K562 (cell line): ENCODE measurements at regions not wholly inside any gene's neighbourhood (a gene's known extent, or its start where the extent isn't known, plus 50 kb on each side); places are given as distances from the start of the nearest gene placed in this dataset.
"Not testable (repeated sequence)": the region's sequence is repeated elsewhere in the genome, so short reads cannot be mapped to it uniquely, and the experiment has no call there.

ENCODE experiments used
- ATAC-seq: fragments of 200-7000 bp; cut with Tn5 transposase; 3 replicates; pipeline ENCODE4 v1.9.1; 2020; ENCODE audit warnings: moderate library complexity
- BruUV-seq: library from RNA; stranded (reverse); fragments of 400-500 nt; replicated peaks from 2 replicates; lab custom pipeline; 2021; lab: Mats Ljungman, UMichigan
- CTCF ChIA-PET: fragments of 300-600 bp; formaldehyde crosslinking; extraction: SDS; loops from one replicate; lab custom pipeline; 2021; ENCODE audit warnings: low intra/inter-chr PET ratio; lab: Yijun Ruan, JAX
- POLR2A ChIA-PET: fragments of 300-600, 350-650 bp; sonication (Branson Sonifier 250); formaldehyde crosslinking; extraction: SDS; loops from one replicate; lab custom pipeline; 2021; ENCODE audit warnings: antibody characterized with exemption, inconsistent platforms; lab: Yijun Ruan, JAX
- DNase-seq, 4 experiments: peaks; one replicate each; pipeline versions ENCODE4 v3.0.0 to v3.0.0-alpha.2; 2011 to 2018; ENCODE audit warnings: low spot score in 3 of 4, mixed read lengths in 3 of 4; ENCODE audit errors: extremely low read depth in 1 of 4
- FAIRE-seq: peaks from 2 replicates; lab custom pipeline; 2011; peaks lifted over from hg19 to GRCh38; lab: Jason Lieb, UNC
- H2AFZ ChIP-seq: 2 replicates; pipeline ENCODE4 v1.6.0; 2011; ENCODE audit warnings: low read depth, low read length, control low read depth, inconsistent platforms
- H3K27ac ChIP-seq: fragments of 200-600 bp; 3 replicates; pipeline ENCODE4 v1.8.0; 2011; ENCODE audit warnings: low read depth, mild to moderate bottlenecking, control low read depth, inconsistent platforms, low read length, moderate library complexity, mixed read lengths; ENCODE audit errors: extremely low read depth
- H3K27me3 ChIP-seq, 2 experiments: fragments of 300-600 bp in 1 of 2; 2 replicates in 1 of 2; 3 replicates in 1 of 2; pipeline versions ENCODE4 v1.6.0 to v1.8.0; 2011; ENCODE audit warnings: inconsistent platforms in 2 of 2, low read length in 2 of 2, mild to moderate bottlenecking in 1 of 2, mixed read lengths in 1 of 2, moderate library complexity in 1 of 2; ENCODE audit not compliant: control insufficient read depth in 2 of 2, insufficient read depth in 2 of 2
- H3K36me3 ChIP-seq: fragments of 300-600 bp; 3 replicates; pipeline ENCODE4 v1.8.0; 2011; ENCODE audit warnings: mild to moderate bottlenecking, low read length, inconsistent platforms; ENCODE audit not compliant: control insufficient read depth, insufficient read depth
- H3K4me1 ChIP-seq, 2 experiments: fragments of 200-600 bp in 1 of 2; replicated peaks in 1 of 2; 2 replicates in 1 of 2; 3 replicates in 1 of 2; pipeline versions ENCODE4 v1.5.1 to v1.8.0; 2011; ENCODE audit warnings: inconsistent platforms in 2 of 2, low read length in 2 of 2, mild to moderate bottlenecking in 1 of 2, mixed read lengths in 1 of 2, moderate library complexity in 1 of 2; ENCODE audit not compliant: control insufficient read depth in 2 of 2, insufficient read depth in 2 of 2
- H3K4me2 ChIP-seq: 2 replicates; pipeline ENCODE4 v1.6.1; 2011; ENCODE audit warnings: low read length, control low read depth, inconsistent platforms, mixed read lengths; ENCODE audit not compliant: insufficient read depth
- H3K4me3 ChIP-seq: fragments of 200-600 bp; sonication (generic), shearing (Covaris generic); 2 replicates; pipeline ENCODE4 v1.5.1; 2016; ENCODE audit warnings: control low read depth, inconsistent platforms
- H3K79me2 ChIP-seq: fragments of 200-600 bp; 3 replicates; pipeline ENCODE4 v1.8.0; 2011; ENCODE audit warnings: low read length, inconsistent platforms; ENCODE audit not compliant: control insufficient read depth, insufficient read depth
- H3K9ac ChIP-seq, 2 experiments: 2 replicates each; pipeline versions ENCODE4 v1.6.0 to v1.6.1; 2011; ENCODE audit warnings: low read depth in 2 of 2, low read length in 2 of 2, control low read depth in 1 of 2, inconsistent platforms in 1 of 2, mild to moderate bottlenecking in 1 of 2, mixed read lengths in 1 of 2; ENCODE audit not compliant: insufficient read depth in 1 of 2
- H3K9me1 ChIP-seq: one replicate; pipeline ENCODE4 v1.6.0; 2011; ENCODE audit warnings: inconsistent platforms, mild to moderate bottlenecking, low read length, moderate library complexity; ENCODE audit not compliant: control insufficient read depth, insufficient read depth
- H3K9me3 ChIP-seq: replicated peaks from 2 replicates; pipeline ENCODE4 v1.5.1; 2011; ENCODE audit warnings: low read depth, low read length, inconsistent platforms; ENCODE audit not compliant: control insufficient read depth, insufficient read depth
- H4K20me1 ChIP-seq: replicated peaks from 2 replicates; pipeline ENCODE4 v1.6.1; 2011; ENCODE audit warnings: low read length, inconsistent platforms, mixed read lengths; ENCODE audit not compliant: control insufficient read depth, insufficient read depth
- ASH1L ChIP-seq: fragments of 450-650 bp; IDR thresholded peaks from 2 replicates; pipeline ENCODE4 v1.6.1; 2018; ENCODE audit warnings: borderline replicate concordance, mild to moderate bottlenecking, low read depth; ENCODE audit not compliant: partially characterized antibody
- C11orf30 ChIP-seq: fragments of 450-650 bp; IDR thresholded peaks from 2 replicates; pipeline ENCODE4 v1.6.1; 2016; ENCODE audit warnings: low read depth, mild to moderate bottlenecking
- DDX20 ChIP-seq: fragments of 450-650 bp; IDR thresholded peaks from 2 replicates; pipeline ENCODE4 v1.6.1; 2016; ENCODE audit warnings: missing genetic modification characterization, low read depth, mild to moderate bottlenecking, missing compliant biosample characterization, moderate library complexity
- GATA2 ChIP-seq: sonication (generic); formaldehyde crosslinking; IDR thresholded peaks from 2 replicates; pipeline ENCODE4 v1.4.0; 2020; ENCODE audit warnings: mild to moderate bottlenecking, missing genetic modification reagents
- MAFF ChIP-seq: IDR thresholded peaks from 2 replicates; pipeline ENCODE4 v1.6.1; 2012; ENCODE audit warnings: low read length, improper control_type of control experiment
- MAFG ChIP-seq: fragments of 450-650 bp; conservative IDR thresholded peaks from 2 replicates; pipeline ENCODE4 v1.6.1; 2016; ENCODE audit warnings: missing genetic modification characterization, missing compliant biosample characterization
- MAFK ChIP-seq: IDR thresholded peaks from 2 replicates; pipeline ENCODE4 v1.6.1; 2011; ENCODE audit warnings: low read length, improper control_type of control experiment
- MCM5 ChIP-seq: fragments of 450-650 bp; IDR thresholded peaks from 2 replicates; pipeline ENCODE4 v1.6.1; 2016; ENCODE audit warnings: low read depth
- MED1 ChIP-seq: sonication (generic); formaldehyde crosslinking; IDR thresholded peaks from 2 replicates; pipeline ENCODE4 v1.8.1; 2023; ENCODE audit warnings: missing genetic modification reagents, borderline replicate concordance
- MTA1 ChIP-seq: fragments of 450-650 bp; IDR thresholded peaks from 2 replicates; pipeline ENCODE4 v1.6.1; 2017; ENCODE audit warnings: borderline replicate concordance
- NBN ChIP-seq: fragments of 450-650 bp; IDR thresholded peaks from 2 replicates; pipeline ENCODE4 v1.6.1; 2016; ENCODE audit warnings: low read depth, mild to moderate bottlenecking
- NFYB ChIP-seq: IDR thresholded peaks from 2 replicates; pipeline ENCODE4 v1.6.1; 2011; ENCODE audit warnings: mild to moderate bottlenecking, moderate library complexity; ENCODE audit not compliant: insufficient read length; ENCODE audit errors: extremely low read depth
- NKRF ChIP-seq: fragments of 450-650 bp; IDR thresholded peaks from 2 replicates; pipeline ENCODE4 v1.6.1; 2016; ENCODE audit warnings: borderline replicate concordance
- PYGO2 ChIP-seq: fragments of 450-650 bp; IDR thresholded peaks from 2 replicates; pipeline ENCODE4 v1.6.1; 2016; ENCODE audit warnings: mild to moderate bottlenecking, missing genetic modification characterization, moderate library complexity, missing compliant biosample characterization
- U2AF2 ChIP-seq: fragments of 200-400 bp; formaldehyde crosslinking; optimal IDR thresholded peaks from 2 replicates; pipeline ENCODE3; 2017; ENCODE audit warnings: low read depth, mild to moderate bottlenecking, low read length
- ZNF316 ChIP-seq: fragments of 450-650 bp; IDR thresholded peaks from 2 replicates; pipeline ENCODE4 v1.6.1; 2016
- WGBS: fragments of 100-300 bp; shearing (Covaris generic); methylation state at CpG from one replicate; pipeline ENCODE4 v1.1.6; 2016; ENCODE audit warnings: low coverage, mixed read lengths; ENCODE audit not compliant: insufficient coverage; ENCODE audit errors: missing lambda C conversion rate; 5-methylcytosine and 5-hydroxymethylcytosine counted together
- in situ Hi-C: fragments of 300-500 bp; cut with MboI; formaldehyde crosslinking; loops from 4 replicates; pipeline ENCODE4 v1.15.0; 2018; ENCODE audit warnings: inconsistent platforms, mixed read lengths
- intact Hi-C: fragments of 100-400 bp; cut with micrococcal nuclease; formaldehyde crosslinking; loops from 2 replicates; pipeline ENCODE4 v1.14.2; 2022

- in situ Hi-C loops, BruUV-seq, DNase-seq, H3K36me3 ChIP-seq, H4K20me1 ChIP-seq, FAIRE-seq, H3K27me3 ChIP-seq, H2AFZ ChIP-seq, H3K27ac ChIP-seq, H3K4me1 ChIP-seq, H3K4me3 ChIP-seq, ATAC-seq, intact Hi-C loops, H3K9ac ChIP-seq, CTCF ChIA-PET: not testable (repeated sequence)
- 10% methylated on average over 5 of the region's 5 CpGs for WGBS
- POLR2A ChIA-PET: interaction anchor here (1.0 kb wide), 1 partner anchor 12 kb away, joined by 3 read pairs; no protein-coding TSS in a partner anchor
- TF ChIP-seq ZNF316: peak; percentile 93
- TF ChIP-seq MAFK: peak; percentile 58
- peak; percentile 73 for TF ChIP-seq C11orf30
- TF ChIP-seq NFYB: peak; percentile 60
- peak; percentile 47 for TF ChIP-seq ASH1L
- peak; percentile 31; the same call in 1 of the 2 replicates for TF ChIP-seq MAFF
- peak; percentile 80 for TF ChIP-seq MAFG (tag)
- TF ChIP-seq, all 486 proteins: peak for 7; not testable (repeated sequence) for 479
- not testable (repeated sequence) for H3K79me2 ChIP-seq, H3K9me3 ChIP-seq, H3K4me2 ChIP-seq, H3K9me1 ChIP-seq
These were observed 140.7 kb downstream of the ELOVL4 start for GRCh38 chr6:79806661-79807060.

GRCh38 chr6:79804732-79805131 is 142.6 kb downstream of the ELOVL4 start:
- no peak overlapping the region for H3K9ac ChIP-seq
- H2AFZ ChIP-seq: no peak overlapping the region
- H3K4me2 ChIP-seq: no peak overlapping the region
- H3K36me3 ChIP-seq: no peaks in the 10 kb centered on the region
- H3K9me3 ChIP-seq: no peaks in the 10 kb centered on the region
- ATAC-seq (no peak), DNase-seq (no peak), FAIRE-seq (no peak)
- no peaks in the 10 kb centered on the region for H3K4me1 ChIP-seq
- ChIA-PET CTCF (no interaction called here), POLR2A (no interaction called here)
- no peaks in the 10 kb centered on the region for H3K79me2 ChIP-seq
- H3K27ac ChIP-seq: no peak overlapping the region
- in situ Hi-C loops: no loop called here
- intact Hi-C loops: no loop called here
- H3K9me1 ChIP-seq: no peaks in the 10 kb centered on the region
- H3K27me3 ChIP-seq: no peaks in the 10 kb centered on the region
- WGBS: 0% methylated on average over 3 of the region's 3 CpGs
- no peak overlapping the region for H3K4me3 ChIP-seq
- no peaks in the 10 kb centered on the region for H4K20me1 ChIP-seq
- BruUV-seq: no TSS peak
- TF ChIP-seq DDX20 (tag): no peak
- TF ChIP-seq NBN: no peak
- TF ChIP-seq U2AF2: no peak
- TF ChIP-seq PYGO2 (tag): no peak
- TF ChIP-seq MTA1: no peak
- TF ChIP-seq MCM5: no peak
- TF ChIP-seq GATA2 (CRISPR knock-in tag): no peak
- TF ChIP-seq NKRF: no peak
- TF ChIP-seq MED1 (CRISPR knock-in tag): no peak
